Tibial nerve (tissue), 4 donors: ENCODE measurements at regions not wholly inside any gene's neighbourhood (a gene's known extent, or its start where the extent isn't known, plus 50 kb on each side); places are given as distances from the start of the nearest gene placed in this dataset.

Experiments
- DNase-seq, 2 donors: peaks; one replicate each; pipeline ENCODE4 v3.0.0-alpha.2; 2019; ENCODE audit warnings: low spot score in 2 of 2
- H3K27ac ChIP-seq, 4 donors: fragments of 200-600 bp; sonication (generic) in 3 of 4; one replicate each; pipeline ENCODE4 v1.5.1; 2017 to 2019; ENCODE audit warnings: mild to moderate bottlenecking in 1 of 4
- H3K27me3 ChIP-seq, 2 donors: fragments of 200-600 bp; sonication (generic) in 1 of 2; one replicate each; pipeline versions ENCODE4 v1.5.1 to v1.6.0; 2017 to 2019
- H3K36me3 ChIP-seq, 3 donors: fragments of 200-600 bp; sonication (generic); one replicate each; pipeline ENCODE4 v1.5.1; 2018 to 2019
- H3K4me1 ChIP-seq, 4 donors: fragments of 200-600 bp; sonication (generic) in 3 of 4; one replicate each; pipeline ENCODE4 v1.5.1; 2017 to 2019
- H3K4me3 ChIP-seq, 4 donors: fragments of 200-600 bp; sonication (generic) in 3 of 4; one replicate each; pipeline ENCODE4 v1.5.1; 2017 to 2019; ENCODE audit warnings: mild to moderate bottlenecking in 1 of 4, moderate library complexity in 1 of 4
- H3K9me3 ChIP-seq, 4 donors: fragments of 200-600 bp; sonication (generic) in 3 of 4; one replicate each; pipeline ENCODE4 v1.5.1; 2017 to 2019
- CTCF ChIP-seq, 5 experiments: fragments of 200-600 bp in 3 of 5; fragments of 450-650 bp in 2 of 5; sonication (generic) in 3 of 5; IDR thresholded peaks; one replicate each; pipeline ENCODE4 v1.5.1; 2016 to 2019; ENCODE audit warnings: antibody characterized with exemption in 5 of 5, mild to moderate bottlenecking in 3 of 5, moderate library complexity in 2 of 5
- EP300 ChIP-seq, 2 donors: sonication (generic); formaldehyde crosslinking; IDR thresholded peaks; one replicate each; pipeline ENCODE4 v1.6.1; 2017; ENCODE audit warnings: antibody characterized with exemption in 2 of 2, mild to moderate bottlenecking in 1 of 2
- POLR2A ChIP-seq, 2 donors: fragments of 450-650 bp; IDR thresholded peaks; one replicate each; pipeline ENCODE4 v1.6.1; 2017; ENCODE audit warnings: antibody characterized with exemption in 2 of 2, mild to moderate bottlenecking in 2 of 2, moderate library complexity in 2 of 2
- WGBS, 2 donors: methylation state at CpG; one replicate each; pipeline ENCODE4 v1.1.5; 2018; 5-methylcytosine and 5-hydroxymethylcytosine counted together

- 42 to 49% methylated on average over 1 of the region's 1 CpG for WGBS, 2 donors
- TF ChIP-seq EP300 (IDR thresholded peaks at IDR 0.05): no peak
- no peak overlapping the region for H3K4me3 ChIP-seq
- no peaks in the 10 kb centered on the region for H3K27me3 ChIP-seq
- H3K27ac ChIP-seq: no peak overlapping the region
- no peaks in the 10 kb centered on the region for H3K36me3 ChIP-seq
- no peak for DNase-seq
- H3K9me3 ChIP-seq: no peaks in the 10 kb centered on the region
- H3K4me1 ChIP-seq: no peaks in the 10 kb centered on the region
These were observed 290.7 kb upstream of the TMEM229A start for GRCh38 chr7:124323597-124323996.

GRCh38 chr7:124322561-124322960, 289.7 kb upstream of the TMEM229A start:
- Histone ChIP-seq H3K27ac (no peak overlapping the region), H3K9me3 (no peaks in the 10 kb centered on the region), H3K4me1 (no peaks in the 10 kb centered on the region), H3K36me3 (no peaks in the 10 kb centered on the region), H3K4me3 (no peak overlapping the region), H3K27me3 (no peaks in the 10 kb centered on the region)
- WGBS, 2 donors: 72 to 78% methylated on average over 1 of the region's 1 CpG
- no peak for DNase-seq
- TF ChIP-seq EP300 (IDR thresholded peaks at IDR 0.05): no peak
- TF ChIP-seq CTCF (IDR thresholded peaks at IDR 0.05): no peak
- no peak for TF ChIP-seq POLR2A (IDR thresholded peaks at IDR 0.05)

- Histone ChIP-seq H3K27me3 (no peaks in the 10 kb centered on the region), H3K4me1 (no peaks in the 10 kb centered on the region), H3K4me3 (no peak overlapping the region), H3K9me3 (no peaks in the 10 kb centered on the region), H3K27ac (no peak overlapping the region), H3K36me3 (no peaks in the 10 kb centered on the region)
- 49 to 57% methylated on average over 5 of the region's 5 CpGs for WGBS, 2 donors
- no peak for TF ChIP-seq EP300 (IDR thresholded peaks at IDR 0.05)
- TF ChIP-seq CTCF (IDR thresholded peaks at IDR 0.05): no peak
- no peak for TF ChIP-seq POLR2A (IDR thresholded peaks at IDR 0.05)
- DNase-seq: no peak
These were observed 286.0 kb upstream of the TMEM229A start for GRCh38 chr7:124318721-124319450.

GRCh38 chr7:124310934-124311390, 278.1 kb upstream of the TMEM229A start:
- Histone ChIP-seq H3K4me3 (no peak overlapping the region), H3K4me1 (no peaks in the 10 kb centered on the region), H3K9me3 (no peaks in the 10 kb centered on the region), H3K36me3 (no peaks in the 10 kb centered on the region), H3K27me3 (no peaks in the 10 kb centered on the region), H3K27ac (no peak overlapping the region)
- no peak for TF ChIP-seq EP300 (IDR thresholded peaks at IDR 0.05)
- TF ChIP-seq POLR2A (IDR thresholded peaks at IDR 0.05): no peak
- no peak for TF ChIP-seq CTCF (IDR thresholded peaks at IDR 0.05)
- no peak for DNase-seq

GRCh38 chr7:124308384-124308783, 275.5 kb upstream of the TMEM229A start:
- peaks cover 0 to 5% (median 0%) of the 10 kb centered on the region in 4 donors for H3K9me3 ChIP-seq
- H3K4me1 ChIP-seq: no peaks in the 10 kb centered on the region
- DNase-seq: no peak
- H3K4me3 ChIP-seq: no peak overlapping the region
- H3K27ac ChIP-seq: no peak overlapping the region
- no peaks in the 10 kb centered on the region for H3K36me3 ChIP-seq
- no peaks in the 10 kb centered on the region for H3K27me3 ChIP-seq
- no peak for TF ChIP-seq CTCF (IDR thresholded peaks at IDR 0.05)
- no peak for TF ChIP-seq POLR2A (IDR thresholded peaks at IDR 0.05)
- no peak for TF ChIP-seq EP300 (IDR thresholded peaks at IDR 0.05)
